GM19452 (cell line): ENCODE measurements at regions not wholly inside any gene's neighbourhood (a gene's known extent, or its start where the extent isn't known, plus 50 kb on each side); places are given as distances from the start of the nearest gene placed in this dataset.

Source experiments
- ATAC-seq: cut with Tn5 transposase; IDR thresholded peaks from one replicate; pipeline ENCODE4 v1.9.1; 2021; ENCODE audit not compliant: unreplicated experiment

- ATAC-seq, result no peak
These were observed 942.2 kb downstream of the REEP3 start for GRCh38 chr10:64463406-64463805.

GRCh38 chr10:64465653-64466052 lies 944.5 kb downstream of the REEP3 start:
- ATAC-seq, result no peak

GRCh38 chr10:64468219-64468618 lies 947.0 kb downstream of the REEP3 start:
- ATAC-seq, result no peak

- no peak for ATAC-seq
These were observed 955.3 kb downstream of the REEP3 start for GRCh38 chr10:64476506-64476905.

GRCh38 chr10:64477791-64478190 lies 956.6 kb downstream of the REEP3 start:
- no peak for ATAC-seq

GRCh38 chr10:64484811-64485330 lies 963.7 kb downstream of the REEP3 start:
- no peak for ATAC-seq

- no peak for ATAC-seq
These were observed 964.9 kb downstream of the REEP3 start for GRCh38 chr10:64486149-64486548.

- no peak for ATAC-seq
These were observed 965.7 kb downstream of the REEP3 start for GRCh38 chr10:64486901-64487300.

GRCh38 chr10:64494901-64495300 lies 973.7 kb downstream of the REEP3 start:
- ATAC-seq, result no peak

- no peak for ATAC-seq
These were observed 976.1 kb downstream of the REEP3 start for GRCh38 chr10:64497306-64497705.

- ATAC-seq, result no peak
These were observed 980.6 kb downstream of the REEP3 start for GRCh38 chr10:64501807-64502206.

- no peak for ATAC-seq
These were observed 981.7 kb downstream of the REEP3 start for GRCh38 chr10:64502936-64503335.

GRCh38 chr10:64503429-64503828 lies 982.2 kb downstream of the REEP3 start:
- no peak for ATAC-seq

GRCh38 chr10:64505501-64505900 lies 984.3 kb downstream of the REEP3 start:
- ATAC-seq, result no peak

GRCh38 chr10:64506963-64507362 lies 985.8 kb downstream of the REEP3 start:
- no peak for ATAC-seq

- no peak for ATAC-seq
These were observed 986.4 kb downstream of the REEP3 start for GRCh38 chr10:64507651-64508028.

- ATAC-seq, result no peak
These were observed 986.9 kb downstream of the REEP3 start for GRCh38 chr10:64508029-64508661.

- no peak for ATAC-seq
These were observed 994.9 kb downstream of the REEP3 start for GRCh38 chr10:64515970-64516699.

- no peak for ATAC-seq
These were observed 997.3 kb downstream of the REEP3 start for GRCh38 chr10:64518456-64518855.

GRCh38 chr10:64519427-64519826 lies 998.2 kb downstream of the REEP3 start:
- ATAC-seq, result no peak

GRCh38 chr10:64519831-64520230 lies 998.6 kb downstream of the REEP3 start:
- ATAC-seq, result no peak

- no peak for ATAC-seq
These were observed 1002.0 kb downstream of the REEP3 start for GRCh38 chr10:64523065-64523759.
